HepG2 (cell line): ENCODE measurements at regions not wholly inside any gene's neighbourhood (a gene's known extent, or its start where the extent isn't known, plus 50 kb on each side); places are given as distances from the start of the nearest gene placed in this dataset.

Source experiments
- ATAC-seq: fragments of 200-7000 bp; cut with Tn5 transposase; 3 replicates; pipeline ENCODE4 v1.9.1; 2020; ENCODE audit warnings: mild to moderate bottlenecking, moderate library complexity
- BruUV-seq: library from RNA; stranded (reverse); fragments of 400-500 nt; replicated peaks from 2 replicates; lab custom pipeline; 2021; lab: Mats Ljungman, UMichigan
- CTCF ChIA-PET: fragments of 300-600 bp; formaldehyde crosslinking; extraction: SDS; loops from one replicate; lab custom pipeline; 2021; ENCODE audit warnings: low total read pairs, inconsistent platforms, low intra/inter-chr PET ratio; lab: Yijun Ruan, JAX
- POLR2A ChIA-PET: fragments of 350-600 bp; sonication (Branson Sonifier 250); formaldehyde crosslinking; loops from one replicate; lab custom pipeline; 2020; ENCODE audit warnings: antibody characterized with exemption, inconsistent platforms; lab: Yijun Ruan, JAX
- DNase-seq: peaks from one replicate; pipeline ENCODE4 v3.0.0-alpha.2; 2015; ENCODE audit warnings: low spot score
- FAIRE-seq: peaks from 3 replicates; lab custom pipeline; 2011; peaks lifted over from hg19 to GRCh38; lab: Jason Lieb, UNC
- H2AFZ ChIP-seq: one replicate; pipeline ENCODE4 v1.6.1; 2011; ENCODE audit warnings: low read length, inconsistent platforms
- H3K27ac ChIP-seq: fragments of 300-600 bp; 3 replicates; pipeline ENCODE4 v1.8.0; 2011; ENCODE audit warnings: mixed run types, mild to moderate bottlenecking, mixed read lengths, low read length, inconsistent platforms; ENCODE audit not compliant: insufficient read depth; ENCODE audit errors: extremely low read length
- H3K27me3 ChIP-seq, 2 experiments: fragments of 200-600 bp in 1 of 2; 2 replicates in 1 of 2; 3 replicates in 1 of 2; pipeline versions ENCODE4 v1.6.0 to v1.8.0; 2011; ENCODE audit warnings: low read length in 2 of 2, mild to moderate bottlenecking in 2 of 2, moderate library complexity in 2 of 2, inconsistent platforms in 1 of 2; ENCODE audit not compliant: insufficient read depth in 2 of 2, control insufficient read depth in 1 of 2
- H3K36me3 ChIP-seq, 2 experiments: fragments of 200-600 bp in 1 of 2; replicated peaks in 1 of 2; 2 replicates in 1 of 2; 3 replicates in 1 of 2; pipeline versions ENCODE4 v1.5.1 to v1.8.0; 2011; ENCODE audit warnings: low read length in 2 of 2, inconsistent platforms in 1 of 2; ENCODE audit not compliant: insufficient read depth in 2 of 2, control insufficient read depth in 1 of 2
- H3K4me1 ChIP-seq: 2 replicates; pipeline ENCODE4 v1.5.1; 2012; ENCODE audit warnings: low read length, inconsistent platforms; ENCODE audit not compliant: insufficient read depth
- H3K4me2 ChIP-seq: 2 replicates; pipeline ENCODE4 v1.6.0; 2011; ENCODE audit warnings: low read depth, low read length, inconsistent platforms
- H3K4me3 ChIP-seq, 3 experiments: fragments of 200-600 bp in 1 of 3; sonication (generic), shearing (Covaris generic) in 1 of 3; replicated peaks in 1 of 3; 2 replicates each; pipeline ENCODE4 v1.5.1; 2011 to 2016; ENCODE audit warnings: low read length in 3 of 3, inconsistent platforms in 2 of 3, low read depth in 2 of 3, mild to moderate bottlenecking in 2 of 3, control low read depth in 1 of 3, mixed read lengths in 1 of 3; ENCODE audit not compliant: insufficient read depth in 1 of 3
- H3K79me2 ChIP-seq: one replicate; pipeline ENCODE4 v1.6.1; 2011; ENCODE audit warnings: low read length, inconsistent platforms; ENCODE audit not compliant: insufficient read depth
- H3K9ac ChIP-seq: 2 replicates; pipeline ENCODE4 v1.6.0; 2011; ENCODE audit warnings: mild to moderate bottlenecking, low read depth, low read length, inconsistent platforms; ENCODE audit not compliant: insufficient read depth
- H3K9me3 ChIP-seq: 2 replicates; pipeline ENCODE4 v1.5.1; 2012; ENCODE audit warnings: mild to moderate bottlenecking, low read length
- H4K20me1 ChIP-seq: 2 replicates; pipeline ENCODE4 v1.6.0; 2011; ENCODE audit warnings: inconsistent platforms, mild to moderate bottlenecking, low read length, moderate library complexity; ENCODE audit not compliant: insufficient read depth
- ATM ChIP-seq: fragments of 450-650 bp; IDR thresholded peaks from 2 replicates; pipeline ENCODE4 v1.7.1; 2017; ENCODE audit warnings: mild to moderate bottlenecking, borderline replicate concordance
- CERS6 ChIP-seq: sonication (generic); formaldehyde crosslinking; IDR thresholded peaks from 2 replicates; pipeline ENCODE4 v1.5.0; 2020; ENCODE audit warnings: missing genetic modification reagents
- DMAP1 ChIP-seq: IDR thresholded peaks from 2 replicates; pipeline ENCODE4 v1.6.1; 2016
- ELF1 ChIP-seq: sonication (generic); formaldehyde crosslinking; IDR thresholded peaks from 2 replicates; pipeline ENCODE4 v1.4.0; 2020; ENCODE audit warnings: missing genetic modification reagents
- HBP1 ChIP-seq: IDR thresholded peaks from 2 replicates; pipeline ENCODE4 v1.6.1; 2016; ENCODE audit warnings: low read depth, control low read depth
- HOXA3 ChIP-seq: sonication (generic); formaldehyde crosslinking; IDR thresholded peaks from 2 replicates; pipeline ENCODE4 v1.5.0; 2020; ENCODE audit warnings: missing genetic modification reagents
- KAT2B ChIP-seq: fragments of 150-350 bp; IDR thresholded peaks from 2 replicates; pipeline ENCODE4 v1.6.1; 2014; ENCODE audit warnings: low read depth, low read length, borderline replicate concordance
- PITX1 ChIP-seq: sonication (generic); formaldehyde crosslinking; IDR thresholded peaks from 2 replicates; pipeline ENCODE4 v1.5.1; 2020; ENCODE audit warnings: mild to moderate bottlenecking, missing genetic modification reagents
- ZMAT3 ChIP-seq: sonication (generic); formaldehyde crosslinking; conservative IDR thresholded peaks from 2 replicates; pipeline ENCODE4 v1.7.0; 2021; ENCODE audit warnings: missing genetic modification reagents
- ZNF12 ChIP-seq: sonication (generic); formaldehyde crosslinking; IDR thresholded peaks from 2 replicates; pipeline ENCODE4 v1.5.0; 2020; ENCODE audit warnings: missing genetic modification reagents
- ZNF280B ChIP-seq: sonication (generic); formaldehyde crosslinking; IDR thresholded peaks from 2 replicates; pipeline ENCODE4 v1.5.0; 2020; ENCODE audit warnings: missing genetic modification reagents, mild to moderate bottlenecking, borderline replicate concordance
- ZNF451 ChIP-seq: sonication (generic); formaldehyde crosslinking; IDR thresholded peaks from 2 replicates; pipeline ENCODE4 v1.5.0; 2020; ENCODE audit warnings: mild to moderate bottlenecking, missing genetic modification reagents
- ZNF720 ChIP-seq: sonication (generic); formaldehyde crosslinking; IDR thresholded peaks from 2 replicates; pipeline ENCODE4 v1.4.0; 2020; ENCODE audit warnings: missing genetic modification reagents
- ZNF772 ChIP-seq: sonication (generic); formaldehyde crosslinking; IDR thresholded peaks from 2 replicates; pipeline ENCODE4 v1.5.0; 2020; ENCODE audit warnings: mild to moderate bottlenecking, missing genetic modification reagents
- ZNF792 ChIP-seq: IDR thresholded peaks from 2 replicates; pipeline ENCODE4 v1.6.1; 2016
- WGBS: methylation state at CpG from one replicate; pipeline ENCODE4 v1.1.6; 2017; ENCODE audit warnings: low lambda C conversion rate; 5-methylcytosine and 5-hydroxymethylcytosine counted together
- in situ Hi-C: cut with HindIII; loops from 2 replicates; pipeline ENCODE4 v1.10.0; 2017; ENCODE audit warnings: low pct_unique_long_range_greater_than_20kb; ENCODE audit not compliant: extremely low pct_ligation_motif_present
- intact Hi-C: fragments of 100-400 bp; cut with micrococcal nuclease; formaldehyde crosslinking; loops from one replicate; pipeline ENCODE4 v1.10.0; 2022; ENCODE audit not compliant: unreplicated experiment

- ChIA-PET POLR2A (no interaction called here), CTCF (no interaction called here)
- no peak overlapping the region for H3K9ac ChIP-seq
- TF ChIP-seq ATM (no peak), ZNF12 (CRISPR knock-in tag) (peak; percentile 22; the same call in 1 of the 2 replicates)
- ATAC-seq (no peak), DNase-seq (no peak), FAIRE-seq (no peak)
- no peak overlapping the region for H3K4me2 ChIP-seq
- peaks cover 14% of the 10 kb centered on the region for H3K4me1 ChIP-seq
- H3K27ac ChIP-seq, result no peak overlapping the region
- intact Hi-C loops, result no loop called here
- no TSS peak for BruUV-seq
- no peak overlapping the region for H3K4me3 ChIP-seq
- no peaks in the 10 kb centered on the region for H4K20me1 ChIP-seq
- 34% methylated on average over 7 of the region's 7 CpGs for WGBS
- H3K79me2 ChIP-seq, result no peaks in the 10 kb centered on the region
- H3K27me3 ChIP-seq, result peaks cover 0 to 2% of the 10 kb centered on the region in 2 experiments; a peak in 1 of 5 replicates
- in situ Hi-C loops, result no loop called here
- H3K36me3 ChIP-seq, result no peaks in the 10 kb centered on the region
- H3K9me3 ChIP-seq, result no peaks in the 10 kb centered on the region; the same call in 1 of the 2 replicates
- H2AFZ ChIP-seq, result no peak overlapping the region
These were observed 127.2 kb downstream of the AXIN2 start for GRCh38 chr17:65434251-65434650.

GRCh38 chr17:65433592-65433991, 127.9 kb downstream of the AXIN2 start:
- peaks cover 7% of the 10 kb centered on the region for H3K4me1 ChIP-seq
- TF ChIP-seq ELF1, result no peak
- no peak for TF ChIP-seq CERS6 (CRISPR knock-in tag)
- no peak for TF ChIP-seq ZNF280B (CRISPR knock-in tag)
- no peak for TF ChIP-seq ZNF772 (CRISPR knock-in tag)
- TF ChIP-seq KAT2B, result no peak
- no peak for TF ChIP-seq PITX1 (CRISPR knock-in tag)
- no peak for TF ChIP-seq ZNF451 (CRISPR knock-in tag)
- no peak for TF ChIP-seq HOXA3 (CRISPR knock-in tag)
- no peak for TF ChIP-seq ZNF792 (CRISPR knock-in tag)
- no peak for TF ChIP-seq HBP1 (CRISPR knock-in tag)
- TF ChIP-seq ZMAT3, result no peak
- no peak for TF ChIP-seq ZNF720 (CRISPR knock-in tag)
- no peak for TF ChIP-seq DMAP1 (CRISPR knock-in tag)
- TF ChIP-seq, all 625 proteins: peak for 0
- DNase-seq, result no peak
- Histone ChIP-seq H3K4me3 (no peak overlapping the region), H3K9me3 (no peaks in the 10 kb centered on the region; the same call in 1 of the 2 replicates), H3K79me2 (no peaks in the 10 kb centered on the region), H2AFZ (no peak overlapping the region), H3K4me2 (no peak overlapping the region), H3K36me3 (no peaks in the 10 kb centered on the region), H3K9ac (no peak overlapping the region), H3K27ac (no peak overlapping the region), H4K20me1 (no peaks in the 10 kb centered on the region), H3K27me3 (peaks cover 0 to 2% of the 10 kb centered on the region in 2 experiments; a peak in 1 of 5 replicates)
- in situ Hi-C loops, result no loop called here
- 91% methylated on average over 4 of the region's 4 CpGs for WGBS
- ChIA-PET CTCF (no interaction called here), POLR2A (no interaction called here)
- FAIRE-seq, result no peak
- no TSS peak for BruUV-seq
- intact Hi-C loops, result no loop called here
- no peak for ATAC-seq
